K562 (cell line): ENCODE measurements at regions not wholly inside any gene's neighbourhood (a gene's known extent, or its start where the extent isn't known, plus 50 kb on each side); places are given as distances from the start of the nearest gene placed in this dataset.

Experiments
- ADNP ChIP-seq: fragments of 200-800 bp; sonication (Bioruptor generic); IDR thresholded peaks from 2 replicates; pipeline ENCODE4 v1.6.1; 2016; ENCODE audit warnings: missing genetic modification characterization, missing compliant biosample characterization
- BRD9 ChIP-seq: fragments of 450-650 bp; IDR thresholded peaks from 2 replicates; pipeline ENCODE4 v1.6.1; 2018; ENCODE audit warnings: low read depth; ENCODE audit not compliant: partially characterized antibody
- CREM ChIP-seq: IDR thresholded peaks from 2 replicates; pipeline ENCODE4 v1.6.1; 2014; ENCODE audit warnings: antibody characterized with exemption, low read depth
- DACH1 ChIP-seq: fragments of 450-650 bp; IDR thresholded peaks from 2 replicates; pipeline ENCODE4 v1.6.1; 2018; ENCODE audit not compliant: partially characterized antibody
- DPF2 ChIP-seq: fragments of 450-650 bp; IDR thresholded peaks from 2 replicates; pipeline ENCODE4 v1.6.1; 2016
- GATAD2A ChIP-seq: fragments of 450-650 bp; IDR thresholded peaks from 2 replicates; pipeline ENCODE4 v1.6.1; 2017
- HDAC2 ChIP-seq: fragments of 450-650 bp; IDR thresholded peaks from 2 replicates; pipeline ENCODE4 v1.6.1; 2016; ENCODE audit warnings: mild to moderate bottlenecking
- HEY1 ChIP-seq: fragments of 250-450 bp; sonication (Bioruptor Pico); IDR thresholded peaks from 2 replicates; pipeline ENCODE4 v1.5.0; 2020; ENCODE audit warnings: mild to moderate bottlenecking, moderate library complexity, borderline replicate concordance
- HIVEP1 ChIP-seq: fragments of 250-450 bp; sonication (Bioruptor Pico); IDR thresholded peaks from 2 replicates; pipeline ENCODE4 v1.4.0; 2020; ENCODE audit warnings: mild to moderate bottlenecking
- MCM7 ChIP-seq, 2 experiments: fragments of 450-650 bp; IDR thresholded peaks; 2 replicates each; pipeline ENCODE4 v1.6.1; 2016 to 2018
- MITF ChIP-seq: IDR thresholded peaks from 2 replicates; pipeline ENCODE4 v1.6.1; 2014; ENCODE audit warnings: antibody characterized with exemption
- NR2C1 ChIP-seq, 2 experiments: fragments of 450-650 bp; IDR thresholded peaks; 2 replicates each; pipeline ENCODE4 v1.6.1; 2017; ENCODE audit warnings: mild to moderate bottlenecking in 2 of 2, antibody characterized with exemption in 1 of 2, inconsistent platforms in 1 of 2, missing compliant biosample characterization in 1 of 2, missing genetic modification characterization in 1 of 2
- SMARCA4 ChIP-seq: fragments of 450-650 bp; IDR thresholded peaks from 2 replicates; pipeline ENCODE4 v1.6.1; 2016
- YBX1 ChIP-seq: fragments of 450-650 bp; IDR thresholded peaks from 2 replicates; pipeline ENCODE4 v1.7.1; 2016; ENCODE audit warnings: mild to moderate bottlenecking
- ZFPM2 ChIP-seq: fragments of 250-450 bp; sonication (Bioruptor Pico); IDR thresholded peaks from 2 replicates; pipeline ENCODE4 v1.5.1; 2022; ENCODE audit warnings: mild to moderate bottlenecking
- ZNF23 ChIP-seq: fragments of 250-450 bp; sonication (Bioruptor Pico); IDR thresholded peaks from 2 replicates; pipeline ENCODE4 v1.4.0; 2020; ENCODE audit warnings: mild to moderate bottlenecking
- ZNF282 ChIP-seq: sonication (generic); formaldehyde crosslinking; IDR thresholded peaks from 2 replicates; pipeline ENCODE4 v1.8.1; 2023; ENCODE audit warnings: missing genetic modification reagents
- ZNF57 ChIP-seq: fragments of 450-650 bp; formaldehyde crosslinking; IDR thresholded peaks from 2 replicates; pipeline ENCODE4 v1.4.0; 2020; ENCODE audit warnings: mild to moderate bottlenecking, moderate library complexity
- TF ChIP-seq, protein P1 (sequence below), 2 experiments: fragments of 450-650 bp; IDR thresholded peaks; 2 replicates each; pipeline ENCODE4 v1.6.1; 2016; ENCODE audit warnings: mild to moderate bottlenecking in 2 of 2, borderline replicate concordance in 1 of 2, low read depth in 1 of 2, moderate library complexity in 1 of 2
- TF ChIP-seq, protein P2 (sequence below): fragments of 450-650 bp; IDR thresholded peaks from 2 replicates; pipeline ENCODE4 v1.6.1; 2018; ENCODE audit warnings: mild to moderate bottlenecking, low read depth; ENCODE audit not compliant: partially characterized antibody

GRCh38 chr9:129476821-129477611 is 143.9 kb downstream of the C9orf50 start (continued):
- TF ChIP-seq, protein P1, sequence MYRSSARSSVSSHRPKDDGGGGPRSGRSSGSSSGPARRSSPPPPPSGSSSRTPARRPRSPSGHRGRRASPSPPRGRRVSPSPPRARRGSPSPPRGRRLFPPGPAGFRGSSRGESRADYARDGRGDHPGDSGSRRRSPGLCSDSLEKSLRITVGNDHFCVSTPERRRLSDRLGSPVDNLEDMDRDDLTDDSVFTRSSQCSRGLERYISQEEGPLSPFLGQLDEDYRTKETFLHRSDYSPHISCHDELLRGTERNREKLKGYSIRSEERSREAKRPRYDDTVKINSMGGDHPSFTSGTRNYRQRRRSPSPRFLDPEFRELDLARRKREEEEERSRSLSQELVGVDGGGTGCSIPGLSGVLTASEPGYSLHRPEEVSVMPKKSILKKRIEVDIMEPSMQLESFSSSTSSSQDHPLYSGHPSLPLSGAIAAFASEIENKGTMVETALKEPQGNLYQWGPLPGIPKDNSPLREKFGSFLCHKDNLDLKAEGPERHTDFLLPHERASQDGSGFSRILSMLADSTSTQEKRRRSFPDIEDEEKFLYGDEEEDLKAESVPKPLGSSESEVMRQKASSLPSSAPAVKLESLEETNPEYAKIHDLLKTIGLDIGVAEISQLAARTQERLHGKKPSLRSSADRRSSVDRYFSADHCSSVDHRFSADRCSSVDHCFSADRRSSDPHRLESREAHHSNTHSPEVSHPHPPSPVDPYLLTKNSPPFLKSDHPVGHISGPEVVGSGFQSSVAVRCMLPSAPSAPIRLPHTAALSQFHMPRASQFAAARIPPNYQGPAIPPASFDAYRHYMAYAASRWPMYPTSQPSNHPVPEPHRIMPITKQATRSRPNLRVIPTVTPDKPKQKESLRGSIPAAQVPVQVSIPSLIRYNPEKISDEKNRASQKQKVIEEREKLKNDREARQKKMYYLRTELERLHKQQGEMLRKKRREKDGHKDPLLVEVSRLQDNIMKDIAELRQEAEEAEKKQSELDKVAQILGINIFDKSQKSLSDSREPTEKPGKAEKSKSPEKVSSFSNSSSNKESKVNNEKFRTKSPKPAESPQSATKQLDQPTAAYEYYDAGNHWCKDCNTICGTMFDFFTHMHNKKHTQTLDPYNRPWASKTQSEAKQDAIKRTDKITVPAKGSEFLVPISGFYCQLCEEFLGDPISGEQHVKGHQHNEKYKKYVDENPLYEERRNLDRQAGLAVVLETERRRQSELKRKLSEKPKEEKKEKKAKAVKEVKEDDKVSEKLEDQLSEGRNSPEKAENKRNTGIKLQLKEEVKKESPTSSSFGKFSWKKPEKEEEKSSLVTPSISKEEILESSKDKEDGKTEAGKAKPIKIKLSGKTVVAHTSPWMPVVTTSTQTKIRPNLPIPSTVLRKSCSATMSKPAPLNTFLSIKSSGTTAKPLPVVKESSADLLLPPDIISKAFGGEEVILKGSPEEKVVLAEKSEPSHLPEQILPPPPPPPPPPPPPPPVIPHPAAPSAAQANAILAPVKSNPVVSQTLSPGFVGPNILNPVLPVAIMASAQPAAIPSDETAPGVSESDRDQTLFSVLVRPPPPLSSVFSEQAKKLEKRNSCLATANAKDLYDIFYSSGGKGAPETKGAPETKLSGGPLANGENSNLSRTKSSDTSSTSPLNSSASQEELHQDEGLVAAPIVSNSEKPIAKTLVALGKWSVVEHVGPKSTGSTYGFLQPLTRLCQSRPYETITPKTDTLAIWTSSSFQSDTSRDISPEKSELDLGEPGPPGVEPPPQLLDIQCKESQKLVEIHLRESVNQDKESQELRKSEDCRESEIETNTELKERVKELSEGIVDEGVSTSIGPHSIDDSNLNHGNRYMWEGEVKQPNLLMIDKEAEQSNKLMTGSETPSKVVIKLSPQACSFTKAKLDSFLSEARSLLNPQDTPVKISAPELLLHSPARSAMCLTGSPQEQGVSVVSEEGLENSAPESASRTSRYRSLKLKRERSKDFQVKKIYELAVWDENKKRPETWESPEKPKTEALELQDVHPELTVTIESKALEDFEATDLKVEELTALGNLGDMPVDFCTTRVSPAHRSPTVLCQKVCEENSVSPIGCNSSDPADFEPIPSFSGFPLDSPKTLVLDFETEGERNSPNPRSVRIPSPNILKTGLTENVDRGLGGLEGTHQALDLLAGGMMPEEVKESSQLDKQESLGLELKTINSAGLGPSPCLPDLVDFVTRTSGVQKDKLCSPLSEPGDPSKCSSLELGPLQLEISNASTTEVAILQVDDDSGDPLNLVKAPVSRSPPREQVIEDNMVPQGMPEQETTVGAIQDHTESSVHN (IDR thresholded peaks at IDR 0.05; ENCODE audit: borderline replicate concordance in 1 of 2, low read depth in 1 of 2) = peak in 1 of 2 experiments; percentile 72; a peak in 2 of 4 replicates
- TF ChIP-seq HIVEP1 (no peak), ZNF23 (CRISPR knock-in tag) (no peak), MITF (no peak), ZNF57 (CRISPR knock-in tag) (no peak), ZFPM2 (no peak), YBX1 (no peak), HDAC2 (no peak), DPF2 (peak; percentile 88), NR2C1 (IDR thresholded peaks at IDR 0.05) (peak; percentile 88), NR2C1 (tag; IDR thresholded peaks at IDR 0.05) (peak; percentile 88), MCM7 (IDR thresholded peaks at IDR 0.05) (no peak), SMARCA4 (peak; percentile 83; the same call in 1 of the 2 replicates), DACH1 (no peak), GATAD2A (no peak), ADNP (tag) (no peak), ZNF282 (CRISPR knock-in tag) (no peak), BRD9 (no peak), HEY1 (CRISPR knock-in tag) (no peak), CREM (peak; percentile 40; the same call in 1 of the 2 replicates)
- TF ChIP-seq, protein P2, sequence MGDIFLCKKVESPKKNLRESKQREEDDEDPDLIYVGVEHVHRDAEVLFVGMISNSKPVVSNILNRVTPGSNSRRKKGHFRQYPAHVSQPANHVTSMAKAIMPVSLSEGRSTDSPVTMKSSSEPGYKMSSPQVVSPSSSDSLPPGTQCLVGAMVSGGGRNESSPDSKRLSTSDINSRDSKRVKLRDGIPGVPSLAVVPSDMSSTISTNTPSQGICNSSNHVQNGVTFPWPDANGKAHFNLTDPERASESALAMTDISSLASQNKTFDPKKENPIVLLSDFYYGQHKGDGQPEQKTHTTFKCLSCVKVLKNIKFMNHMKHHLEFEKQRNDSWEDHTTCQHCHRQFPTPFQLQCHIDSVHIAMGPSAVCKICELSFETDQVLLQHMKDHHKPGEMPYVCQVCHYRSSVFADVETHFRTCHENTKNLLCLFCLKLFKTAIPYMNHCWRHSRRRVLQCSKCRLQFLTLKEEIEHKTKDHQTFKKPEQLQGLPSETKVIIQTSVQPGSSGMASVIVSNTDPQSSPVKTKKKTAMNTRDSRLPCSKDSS = no peak
